Endothelial cell of umbilical vein (primary cell): ENCODE measurements at regions not wholly inside any gene's neighbourhood (a gene's known extent, or its start where the extent isn't known, plus 50 kb on each side); places are given as distances from the start of the nearest gene placed in this dataset.

Experiments
- CTCF ChIP-seq, 2 donors: IDR thresholded peaks; 1 replicate in 1 of 2; 2 replicates in 1 of 2; pipeline ENCODE4 v1.5.1; 2011; ENCODE audit warnings: low read length in 2 of 2, mild to moderate bottlenecking in 2 of 2, moderate library complexity in 2 of 2, control low read depth in 1 of 2, inconsistent platforms in 1 of 2, low read depth in 1 of 2; ENCODE audit not compliant: insufficient read depth in 1 of 2; ENCODE audit errors: extremely low read depth in 1 of 2
- EZH2 ChIP-seq: IDR thresholded peaks from 2 replicates; pipeline ENCODE4 v1.6.1; 2012; ENCODE audit warnings: borderline replicate concordance, low read depth, mild to moderate bottlenecking, moderate library complexity, low read length, inconsistent platforms; ENCODE audit not compliant: severe bottlenecking
- MAX ChIP-seq: IDR thresholded peaks from 2 replicates; pipeline ENCODE4 v1.6.1; 2011; ENCODE audit not compliant: insufficient read depth, insufficient read length
- MYC ChIP-seq: IDR thresholded peaks from one replicate; pipeline ENCODE4 v1.6.1; 2011; ENCODE audit warnings: mild to moderate bottlenecking, low read depth, low read length
- POLR2A ChIP-seq: IDR thresholded peaks from 2 replicates; pipeline ENCODE4 v1.6.1; 2012; ENCODE audit warnings: low read depth, mild to moderate bottlenecking, control low read depth, low read length
- POLR2AphosphoS5 ChIP-seq: IDR thresholded peaks from 2 replicates; pipeline ENCODE4 v1.6.1; 2012; ENCODE audit warnings: low read depth, mild to moderate bottlenecking, control low read depth, low read length, moderate library complexity; ENCODE audit not compliant: insufficient read depth

- TF ChIP-seq POLR2A: no peak
- no peak for TF ChIP-seq CTCF (IDR thresholded peaks at IDR 0.05; ENCODE audit: extremely low read depth in 1 of 2, insufficient read depth in 1 of 2, low read depth in 1 of 2, low read length in 2 of 2)
- no peak for TF ChIP-seq EZH2
- TF ChIP-seq POLR2AphosphoS5: no peak
- no peak for TF ChIP-seq MAX
- no peak for TF ChIP-seq MYC
These were observed 613.1 kb upstream of the PKN2 start for GRCh38 chr1:88070956-88071355.
